Calu3 (cell line): ENCODE measurements at regions not wholly inside any gene's neighbourhood (a gene's known extent, or its start where the extent isn't known, plus 50 kb on each side); places are given as distances from the start of the nearest gene placed in this dataset.

Source experiments
- BruUV-seq: library from RNA; stranded (reverse); fragments of 400-500 nt; replicated peaks from 2 replicates; lab custom pipeline; 2021; lab: Mats Ljungman, UMichigan
- CTCF ChIA-PET: fragments of 300-600 bp; sonication (Branson Sonifier 250); formaldehyde crosslinking; loops from one replicate; lab custom pipeline; 2022; ENCODE audit warnings: antibody characterized with exemption; lab: Charles Lee
- DNase-seq: peaks from one replicate; pipeline ENCODE4 v3.0.0; 2022
- H3K27ac Mint-ChIP-seq: one replicate; pipeline ENCODE4 v1.8.0; 2022; ENCODE audit warnings: mixed read lengths; ENCODE audit not compliant: unreplicated experiment
- H3K27me3 Mint-ChIP-seq: one replicate; pipeline ENCODE4 v1.8.0; 2022; ENCODE audit warnings: mixed read lengths; ENCODE audit not compliant: unreplicated experiment
- H3K36me3 Mint-ChIP-seq: one replicate; pipeline ENCODE4 v1.8.0; 2022; ENCODE audit warnings: mild to moderate bottlenecking, moderate library complexity, mixed read lengths; ENCODE audit not compliant: insufficient read depth, unreplicated experiment
- H3K4me1 Mint-ChIP-seq: one replicate; pipeline ENCODE4 v1.8.0; 2022; ENCODE audit warnings: mild to moderate bottlenecking, low read depth, mixed read lengths; ENCODE audit not compliant: unreplicated experiment
- H3K4me3 Mint-ChIP-seq: one replicate; pipeline ENCODE4 v1.8.0; 2022; ENCODE audit warnings: mild to moderate bottlenecking, low read depth, moderate library complexity, mixed read lengths; ENCODE audit not compliant: unreplicated experiment
- H3K9me3 Mint-ChIP-seq: one replicate; pipeline ENCODE4 v1.8.0; 2022; ENCODE audit warnings: low read depth, mixed read lengths; ENCODE audit not compliant: unreplicated experiment
- intact Hi-C: fragments of 100-400 bp; cut with micrococcal nuclease; formaldehyde crosslinking; loops from one replicate; pipeline ENCODE4 v1.10.0; 2022; ENCODE audit not compliant: unreplicated experiment
- TF ChIP-seq, protein P1 (sequence below): fragments of 200-600 bp; IDR thresholded peaks from one replicate; pipeline ENCODE4 v1.8.0; 2022; ENCODE audit warnings: antibody characterized with exemption; ENCODE audit not compliant: unreplicated experiment

GRCh38 chr3:18510947-18511346 is 85.8 kb upstream of the SATB1 start:
- Mint-ChIP-seq H3K9me3 (peaks cover 6% of the 10 kb centered on the region), H3K4me3 (no peak overlapping the region), H3K27ac (no peak overlapping the region), H3K4me1 (no peaks in the 10 kb centered on the region), H3K36me3 (no peaks in the 10 kb centered on the region), H3K27me3 (no peaks in the 10 kb centered on the region)
- BruUV-seq, result no TSS peak
- CTCF ChIA-PET, result no interaction called here
- DNase-seq, result no peak
- intact Hi-C loops, result no loop called here
- TF ChIP-seq, protein P1, sequence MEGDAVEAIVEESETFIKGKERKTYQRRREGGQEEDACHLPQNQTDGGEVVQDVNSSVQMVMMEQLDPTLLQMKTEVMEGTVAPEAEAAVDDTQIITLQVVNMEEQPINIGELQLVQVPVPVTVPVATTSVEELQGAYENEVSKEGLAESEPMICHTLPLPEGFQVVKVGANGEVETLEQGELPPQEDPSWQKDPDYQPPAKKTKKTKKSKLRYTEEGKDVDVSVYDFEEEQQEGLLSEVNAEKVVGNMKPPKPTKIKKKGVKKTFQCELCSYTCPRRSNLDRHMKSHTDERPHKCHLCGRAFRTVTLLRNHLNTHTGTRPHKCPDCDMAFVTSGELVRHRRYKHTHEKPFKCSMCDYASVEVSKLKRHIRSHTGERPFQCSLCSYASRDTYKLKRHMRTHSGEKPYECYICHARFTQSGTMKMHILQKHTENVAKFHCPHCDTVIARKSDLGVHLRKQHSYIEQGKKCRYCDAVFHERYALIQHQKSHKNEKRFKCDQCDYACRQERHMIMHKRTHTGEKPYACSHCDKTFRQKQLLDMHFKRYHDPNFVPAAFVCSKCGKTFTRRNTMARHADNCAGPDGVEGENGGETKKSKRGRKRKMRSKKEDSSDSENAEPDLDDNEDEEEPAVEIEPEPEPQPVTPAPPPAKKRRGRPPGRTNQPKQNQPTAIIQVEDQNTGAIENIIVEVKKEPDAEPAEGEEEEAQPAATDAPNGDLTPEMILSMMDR, result no peak

DNA sequence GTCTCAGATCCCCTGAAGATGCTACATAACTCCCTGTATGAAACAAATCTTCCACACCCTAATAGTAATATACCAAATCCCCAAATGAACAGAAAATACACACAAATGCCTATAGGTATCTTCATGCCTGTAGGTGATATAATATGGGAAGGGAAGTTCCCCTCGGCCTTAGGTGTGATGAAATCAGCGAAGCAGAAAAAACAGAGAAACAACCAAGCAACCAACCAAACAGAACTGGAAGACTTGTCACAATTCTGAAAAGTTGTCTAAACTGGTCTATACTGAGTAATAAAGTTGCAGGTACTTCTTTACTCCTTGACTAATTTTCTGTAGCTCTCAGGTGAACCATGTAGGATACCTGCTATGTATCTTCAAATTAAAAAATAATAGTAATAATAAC is 82.2 kb upstream of the SATB1 start:
- Mint-ChIP-seq H3K27me3 (no peaks in the 10 kb centered on the region), H3K4me3 (no peak overlapping the region), H3K4me1 (no peaks in the 10 kb centered on the region), H3K27ac (no peak overlapping the region), H3K9me3 (peaks cover 6% of the 10 kb centered on the region), H3K36me3 (no peaks in the 10 kb centered on the region)
- CTCF ChIA-PET, result no interaction called here
- no TSS peak for BruUV-seq
- DNase-seq, result no peak
- TF ChIP-seq, protein P1, result no peak
- intact Hi-C loops, result no loop called here

DNA sequence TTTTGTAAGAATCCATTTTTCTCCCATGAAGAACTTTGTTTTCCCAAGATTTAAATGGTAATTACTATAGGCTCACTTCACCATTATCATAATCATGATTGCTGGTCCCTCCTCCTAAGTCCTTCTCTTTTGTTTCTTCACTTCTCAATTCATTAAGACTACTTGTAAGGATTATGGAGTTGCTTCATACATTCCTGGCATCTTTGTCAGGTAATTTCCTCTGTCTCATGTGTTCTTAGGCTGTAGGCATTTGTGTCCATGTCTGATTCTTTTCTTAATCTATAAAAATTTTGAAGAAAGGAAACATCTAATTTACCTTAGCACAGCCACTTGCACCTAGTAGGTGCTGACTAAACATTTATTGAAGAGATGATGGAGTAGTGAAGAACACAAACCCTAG is 79.9 kb upstream of the SATB1 start:
- CTCF ChIA-PET, result no interaction called here

GRCh38 chr3:18501679-18502343 is 76.7 kb upstream of the SATB1 start:
- TF ChIP-seq, protein P1, result no peak
- CTCF ChIA-PET, result no interaction called here
- H3K27me3 Mint-ChIP-seq, result no peaks in the 10 kb centered on the region

More for the DNA sequence above, 79.9 kb upstream of the SATB1 start:
- DNase-seq, result no peak
- Mint-ChIP-seq H3K27ac (no peak overlapping the region), H3K27me3 (no peaks in the 10 kb centered on the region), H3K9me3 (peaks cover 4% of the 10 kb centered on the region), H3K4me3 (no peak overlapping the region), H3K36me3 (no peaks in the 10 kb centered on the region), H3K4me1 (peaks cover 9% of the 10 kb centered on the region)
- intact Hi-C loops, result no loop called here
- TF ChIP-seq, protein P1, result no peak
- no TSS peak for BruUV-seq

More at GRCh38 chr3:18501679-18502343, 76.7 kb upstream of the SATB1 start:
- Mint-ChIP-seq H3K36me3 (no peaks in the 10 kb centered on the region), H3K4me3 (no peak overlapping the region), H3K9me3 (no peaks in the 10 kb centered on the region), H3K4me1 (peaks cover 9% of the 10 kb centered on the region), H3K27ac (no peak overlapping the region)
- no TSS peak for BruUV-seq
- intact Hi-C loops, result no loop called here
- DNase-seq, result no peak
